HCT116 (cell line): ENCODE measurements at regions not wholly inside any gene's neighbourhood (a gene's known extent, or its start where the extent isn't known, plus 50 kb on each side); places are given as distances from the start of the nearest gene placed in this dataset. TPM values are rescaled to one million over a fixed set of nuclear protein-coding genes. Genes with fewer than 3 reads are reported as not detected.

ENCODE experiments used
- microRNA-seq: library from miRNA; unstranded; fragments of <30 nt; microRNA quantifications from one replicate; pipeline ENCODE4, GENCODE V29; 2016; ENCODE audit warnings: borderline number of aligned reads

Small RNA genes in the stretch of these regions (microRNA-seq; reads per million reads assigned to microRNA genes)
- gene MIR4272, result not detected
